Fibroblast of lung (primary cell): ENCODE measurements at regions not wholly inside any gene's neighbourhood (a gene's known extent, or its start where the extent isn't known, plus 50 kb on each side); places are given as distances from the start of the nearest gene placed in this dataset.

ENCODE experiments used
- DNase-seq, 2 donors: peaks; one replicate each; pipeline versions ENCODE4 v3.0.0 to v3.0.0-alpha.2; 2010; ENCODE audit warnings: low read depth in 2 of 2
- H2AFZ ChIP-seq: 2 replicates; pipeline ENCODE4 v1.5.1; 2012; ENCODE audit warnings: low read length, control low read depth, inconsistent platforms
- H3K27ac ChIP-seq: 2 replicates; pipeline ENCODE4 v1.5.1; 2011; ENCODE audit warnings: low read length, control low read depth; ENCODE audit not compliant: insufficient read depth
- H3K27me3 ChIP-seq: 2 replicates; pipeline ENCODE4 v1.5.1; 2011; ENCODE audit warnings: mild to moderate bottlenecking, low read length; ENCODE audit not compliant: control insufficient read depth, insufficient read depth
- H3K36me3 ChIP-seq: 2 replicates; pipeline ENCODE4 v1.5.1; 2011; ENCODE audit warnings: low read length; ENCODE audit not compliant: control insufficient read depth, insufficient read depth
- H3K4me1 ChIP-seq: 2 replicates; pipeline ENCODE4 v1.5.1; 2011; ENCODE audit warnings: low read length; ENCODE audit not compliant: control insufficient read depth, insufficient read depth; ENCODE audit errors: extremely low read depth
- H3K4me2 ChIP-seq: 2 replicates; pipeline ENCODE4 v1.5.1; 2011; ENCODE audit warnings: low read length, control low read depth; ENCODE audit not compliant: insufficient read depth; ENCODE audit errors: extremely low read depth
- H3K4me3 ChIP-seq, 4 experiments: fragments of 200-600 bp in 1 of 4; sonication (generic) in 1 of 4; replicated peaks in 1 of 4; 2 replicates each; pipeline ENCODE4 v1.5.1; 2011 to 2016; ENCODE audit warnings: low read length in 4 of 4, low read depth in 3 of 4, mild to moderate bottlenecking in 3 of 4, control low read depth in 2 of 4, inconsistent platforms in 1 of 4, mixed read lengths in 1 of 4; ENCODE audit not compliant: insufficient read depth in 1 of 4; ENCODE audit errors: control extremely low read depth in 1 of 4
- H3K79me2 ChIP-seq: 2 replicates; pipeline ENCODE4 v1.5.1; 2012; ENCODE audit warnings: mild to moderate bottlenecking, low read length, inconsistent platforms; ENCODE audit not compliant: control insufficient read depth, insufficient read depth
- H3K9ac ChIP-seq: 2 replicates; pipeline ENCODE4 v1.5.1; 2011; ENCODE audit warnings: mild to moderate bottlenecking, low read length, control low read depth; ENCODE audit not compliant: insufficient read depth
- H3K9me3 ChIP-seq: 2 replicates; pipeline ENCODE4 v1.5.1; 2012; ENCODE audit warnings: low read depth, low read length; ENCODE audit not compliant: control insufficient read depth, insufficient read depth
- H4K20me1 ChIP-seq: 2 replicates; pipeline ENCODE4 v1.5.1; 2011; ENCODE audit warnings: low read length; ENCODE audit not compliant: control insufficient read depth, insufficient read depth; ENCODE audit errors: extremely low read depth
- EZH2 ChIP-seq: IDR thresholded peaks from 2 replicates; pipeline ENCODE4 v1.5.1; 2012; ENCODE audit warnings: low read length, control low read depth, mild to moderate bottlenecking; ENCODE audit errors: missing control alignments
- TF ChIP-seq, protein P1 (sequence below), 2 donors: IDR thresholded peaks in 1 of 2; conservative IDR thresholded peaks in 1 of 2; 1 replicate in 1 of 2; 2 replicates in 1 of 2; pipeline ENCODE4 v1.5.1; 2011 to 2012; ENCODE audit warnings: low read length in 2 of 2, control low read depth in 1 of 2, inconsistent platforms in 1 of 2, low read depth in 1 of 2, mild to moderate bottlenecking in 1 of 2

DNA sequence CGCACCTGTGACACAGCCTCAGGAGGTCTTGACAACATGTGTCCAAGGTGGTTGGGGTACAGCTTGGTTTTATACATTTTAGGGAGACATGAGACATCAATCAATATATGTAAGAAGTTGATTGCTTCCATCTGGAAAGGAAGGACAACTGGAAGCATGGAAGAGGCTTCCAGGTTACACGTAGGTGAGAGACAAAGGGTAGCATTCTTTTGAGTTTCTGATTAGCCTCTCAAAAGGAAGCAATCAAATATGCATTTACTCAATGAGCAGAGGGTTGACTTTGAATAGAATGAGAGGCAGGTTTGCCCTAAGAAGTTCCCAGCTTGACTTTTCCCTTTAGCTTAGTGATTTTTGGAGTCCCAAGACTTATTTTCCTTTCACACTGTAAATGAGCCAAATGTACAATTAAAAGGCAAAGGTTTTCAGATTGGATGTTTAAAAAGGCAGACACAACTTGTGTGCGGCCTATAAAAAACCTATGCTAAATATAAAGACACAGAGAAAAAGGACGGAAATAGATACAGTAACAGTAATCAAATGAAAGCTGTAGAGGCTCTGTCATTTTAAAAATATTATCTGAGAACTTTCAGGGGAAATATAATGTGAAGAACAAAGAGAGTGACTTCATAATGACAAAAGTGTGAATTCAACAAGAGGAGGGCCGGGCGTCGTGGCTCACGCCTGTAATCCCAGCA lies 65.7 kb upstream of the LANCL2 start:
- Histone ChIP-seq H3K4me1 (no peaks in the 10 kb centered on the region), H3K4me2 (no peak overlapping the region), H4K20me1 (no peaks in the 10 kb centered on the region), H3K27me3 (peaks cover 14% of the 10 kb centered on the region), H3K9me3 (no peaks in the 10 kb centered on the region), H2AFZ (no peak overlapping the region), H3K4me3 (no peak overlapping the region), H3K27ac (no peak overlapping the region), H3K9ac (no peak overlapping the region), H3K79me2 (no peaks in the 10 kb centered on the region), H3K36me3 (no peaks in the 10 kb centered on the region)
- DNase-seq, result no peak
- no peak for TF ChIP-seq EZH2
- TF ChIP-seq, protein P1, sequence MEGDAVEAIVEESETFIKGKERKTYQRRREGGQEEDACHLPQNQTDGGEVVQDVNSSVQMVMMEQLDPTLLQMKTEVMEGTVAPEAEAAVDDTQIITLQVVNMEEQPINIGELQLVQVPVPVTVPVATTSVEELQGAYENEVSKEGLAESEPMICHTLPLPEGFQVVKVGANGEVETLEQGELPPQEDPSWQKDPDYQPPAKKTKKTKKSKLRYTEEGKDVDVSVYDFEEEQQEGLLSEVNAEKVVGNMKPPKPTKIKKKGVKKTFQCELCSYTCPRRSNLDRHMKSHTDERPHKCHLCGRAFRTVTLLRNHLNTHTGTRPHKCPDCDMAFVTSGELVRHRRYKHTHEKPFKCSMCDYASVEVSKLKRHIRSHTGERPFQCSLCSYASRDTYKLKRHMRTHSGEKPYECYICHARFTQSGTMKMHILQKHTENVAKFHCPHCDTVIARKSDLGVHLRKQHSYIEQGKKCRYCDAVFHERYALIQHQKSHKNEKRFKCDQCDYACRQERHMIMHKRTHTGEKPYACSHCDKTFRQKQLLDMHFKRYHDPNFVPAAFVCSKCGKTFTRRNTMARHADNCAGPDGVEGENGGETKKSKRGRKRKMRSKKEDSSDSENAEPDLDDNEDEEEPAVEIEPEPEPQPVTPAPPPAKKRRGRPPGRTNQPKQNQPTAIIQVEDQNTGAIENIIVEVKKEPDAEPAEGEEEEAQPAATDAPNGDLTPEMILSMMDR (conservative IDR thresholded peaks at IDR 0.05 in 1 of 2, IDR thresholded peaks at IDR 0.05 in 1 of 2; ENCODE audit: low read depth in 1 of 2, low read length in 2 of 2), result no peak

DNA sequence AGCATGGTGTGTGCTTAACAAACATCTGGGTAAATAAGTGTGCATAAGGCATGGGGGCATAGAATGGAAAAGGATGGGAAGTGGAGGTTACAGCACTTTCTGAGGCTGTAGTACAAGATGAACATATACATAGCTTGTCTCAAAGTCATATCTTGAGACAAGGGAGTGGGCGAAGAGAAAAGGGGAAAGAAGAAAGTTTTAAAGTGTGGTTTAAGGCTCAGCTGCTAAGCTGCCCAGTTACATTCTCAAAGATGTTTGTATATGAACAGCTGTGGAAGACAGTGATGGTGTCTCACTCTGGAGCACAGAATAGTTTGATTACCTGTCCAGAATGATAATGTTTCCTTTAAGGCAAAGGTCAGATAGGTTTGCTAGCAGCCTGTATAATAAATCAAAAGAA lies 61.9 kb upstream of the LANCL2 start:
- H3K79me2 ChIP-seq, result no peaks in the 10 kb centered on the region
- H3K9ac ChIP-seq, result no peak overlapping the region
- H2AFZ ChIP-seq, result no peak overlapping the region
- no peak overlapping the region for H3K27ac ChIP-seq
- no peak overlapping the region for H3K4me2 ChIP-seq
- no peaks in the 10 kb centered on the region for H3K4me1 ChIP-seq
- no peak for DNase-seq
- TF ChIP-seq, protein P1 (conservative IDR thresholded peaks at IDR 0.05 in 1 of 2, IDR thresholded peaks at IDR 0.05 in 1 of 2; ENCODE audit: low read depth in 1 of 2, low read length in 2 of 2), result no peak
- no peak for TF ChIP-seq EZH2
- H4K20me1 ChIP-seq, result no peaks in the 10 kb centered on the region
- no peaks in the 10 kb centered on the region for H3K9me3 ChIP-seq
- H3K4me3 ChIP-seq, result no peak overlapping the region
- H3K27me3 ChIP-seq, result peaks cover 14% of the 10 kb centered on the region
- H3K36me3 ChIP-seq, result no peaks in the 10 kb centered on the region

DNA sequence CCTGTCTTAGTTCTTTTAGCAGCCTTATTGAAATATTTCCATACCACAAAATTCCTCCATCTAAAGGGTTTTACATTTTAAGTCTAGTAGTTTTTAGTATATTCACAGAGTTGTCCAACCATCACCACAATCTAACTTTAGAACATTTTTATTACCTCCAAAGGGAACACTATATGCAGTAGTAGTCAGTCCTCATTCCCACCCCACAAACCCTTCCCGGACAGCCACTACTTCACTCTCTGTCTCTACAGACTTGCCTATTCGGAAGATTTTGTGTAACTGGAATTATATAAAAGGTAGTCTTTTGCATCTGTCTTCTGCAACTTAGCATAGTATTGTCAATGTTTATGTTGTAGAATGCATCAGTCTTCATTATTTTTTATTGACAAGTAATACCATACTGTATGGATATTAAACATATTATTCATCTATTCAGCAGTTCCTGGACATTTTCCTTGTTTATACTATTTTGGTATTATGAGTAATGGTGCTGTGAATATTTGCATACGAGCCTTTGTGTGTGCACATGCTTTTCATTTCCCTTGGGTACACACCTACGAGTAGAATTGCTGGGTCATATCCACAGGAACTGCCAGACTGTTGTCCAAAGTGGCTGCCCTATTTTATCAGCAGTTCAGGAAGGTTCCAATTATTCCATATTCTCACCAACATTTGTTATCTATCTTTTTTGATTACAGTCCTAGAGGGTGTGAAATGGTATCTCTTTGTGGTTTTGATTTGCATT lies 60.9 kb upstream of the LANCL2 start:
- peak in 1 of 2 donors; percentile 13 for DNase-seq
- Histone ChIP-seq H3K79me2 (no peaks in the 10 kb centered on the region), H3K9me3 (no peaks in the 10 kb centered on the region), H2AFZ (no peak overlapping the region), H3K4me3 (no peak overlapping the region), H3K4me2 (no peak overlapping the region), H4K20me1 (no peaks in the 10 kb centered on the region), H3K36me3 (no peaks in the 10 kb centered on the region), H3K27me3 (peaks cover 6% of the 10 kb centered on the region), H3K9ac (no peak overlapping the region), H3K4me1 (no peaks in the 10 kb centered on the region), H3K27ac (no peak overlapping the region)
- TF ChIP-seq, protein P1 (conservative IDR thresholded peaks at IDR 0.05 in 1 of 2, IDR thresholded peaks at IDR 0.05 in 1 of 2; ENCODE audit: low read depth in 1 of 2, low read length in 2 of 2), result no peak
- no peak for TF ChIP-seq EZH2
